HG02885 (cell line): ENCODE measurements at regions not wholly inside any gene's neighbourhood (a gene's known extent, or its start where the extent isn't known, plus 50 kb on each side); places are given as distances from the start of the nearest gene placed in this dataset.

Experiments
- ATAC-seq: cut with Tn5 transposase; IDR thresholded peaks from one replicate; pipeline ENCODE4 v1.9.1; 2021; ENCODE audit warnings: mild to moderate bottlenecking; ENCODE audit not compliant: unreplicated experiment, poor library complexity

- ATAC-seq: no peak
Measured at GRCh38 chr7:35508623-35509400, 186.1 kb downstream of the HERPUD2 start.

- no peak for ATAC-seq
Measured at GRCh38 chr7:35505066-35505465, 189.9 kb downstream of the HERPUD2 start.

GRCh38 chr7:35504365-35504764 lies 190.6 kb downstream of the HERPUD2 start:
- ATAC-seq: no peak

DNA sequence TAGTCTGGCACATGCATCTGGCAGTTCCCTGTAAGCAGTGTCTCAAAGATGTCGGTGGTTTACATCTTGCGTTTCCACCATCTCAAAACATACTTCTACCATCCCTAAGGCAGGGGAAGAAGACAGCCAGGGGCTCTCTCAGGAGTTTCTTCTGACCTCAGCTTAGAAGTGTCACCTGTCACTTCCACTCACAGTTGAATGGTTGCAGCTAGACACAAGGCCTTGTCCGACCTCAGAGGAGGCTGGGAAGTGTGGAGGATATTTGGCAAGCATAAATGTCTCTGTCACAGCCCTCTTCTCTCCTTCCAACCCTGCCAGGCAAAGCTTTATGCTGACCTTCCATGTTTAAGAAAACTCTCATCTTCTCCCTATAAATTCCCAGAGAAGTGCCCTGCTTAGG lies 193.3 kb downstream of the HERPUD2 start:
- ATAC-seq: no peak

DNA sequence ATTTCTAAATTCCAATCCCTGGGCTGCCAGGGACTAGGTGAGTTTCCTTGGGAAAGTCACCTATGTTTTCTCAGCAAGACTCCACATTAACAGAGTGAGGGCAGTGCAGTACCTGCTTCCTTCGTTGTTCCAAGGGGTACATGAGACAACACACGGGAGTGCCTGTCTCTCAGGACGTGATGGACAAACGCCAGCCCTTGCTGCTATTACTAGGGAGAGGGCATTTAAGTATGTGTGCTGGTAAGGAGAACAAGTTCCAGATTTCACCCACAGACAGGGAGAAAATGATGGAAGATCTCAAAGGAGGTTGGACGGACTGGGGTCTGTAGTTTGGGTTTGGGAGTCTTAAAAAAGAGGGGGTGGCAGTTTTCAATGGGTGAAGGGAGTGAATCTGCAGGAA lies 195.7 kb downstream of the HERPUD2 start:
- no peak for ATAC-seq

DNA sequence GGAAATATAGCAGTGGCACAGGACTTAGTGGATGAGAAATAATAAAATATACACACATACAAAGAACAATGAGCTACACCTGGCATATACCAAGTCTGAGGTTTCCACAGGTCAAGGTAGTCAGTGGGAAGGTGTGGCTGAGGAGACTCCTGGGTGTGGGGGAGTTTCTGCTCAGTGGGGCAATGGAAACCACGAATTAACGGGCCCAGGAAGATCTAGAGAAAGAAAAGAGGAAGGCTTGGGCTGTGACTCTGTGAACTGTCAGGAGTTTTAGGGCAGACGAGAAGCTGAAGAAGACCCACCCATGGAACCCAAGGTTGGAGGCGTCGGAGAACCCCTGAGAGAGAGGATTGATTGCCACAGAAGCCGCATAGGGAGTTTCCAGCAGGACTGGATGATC lies 196.5 kb downstream of the HERPUD2 start:
- ATAC-seq: no peak

DNA sequence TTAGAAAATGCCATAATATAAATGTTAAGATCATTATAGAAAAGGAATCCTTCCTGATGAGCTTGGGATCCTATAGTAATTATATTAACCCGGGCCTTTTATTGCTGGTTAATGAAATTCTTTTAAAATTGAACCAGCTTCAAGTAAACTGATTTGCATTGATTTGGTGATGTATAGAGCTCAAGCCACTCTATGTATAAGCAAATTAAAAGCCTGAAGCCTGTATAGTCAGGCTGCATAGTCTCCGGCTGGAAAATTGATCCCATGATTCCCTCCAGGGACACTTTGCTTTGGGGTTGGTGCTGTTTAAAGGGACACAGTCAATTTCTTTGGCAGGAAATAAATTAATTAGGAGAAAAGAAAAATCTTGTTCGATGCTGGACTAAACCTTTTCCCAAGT lies 199.1 kb downstream of the HERPUD2 start:
- ATAC-seq: no peak

DNA sequence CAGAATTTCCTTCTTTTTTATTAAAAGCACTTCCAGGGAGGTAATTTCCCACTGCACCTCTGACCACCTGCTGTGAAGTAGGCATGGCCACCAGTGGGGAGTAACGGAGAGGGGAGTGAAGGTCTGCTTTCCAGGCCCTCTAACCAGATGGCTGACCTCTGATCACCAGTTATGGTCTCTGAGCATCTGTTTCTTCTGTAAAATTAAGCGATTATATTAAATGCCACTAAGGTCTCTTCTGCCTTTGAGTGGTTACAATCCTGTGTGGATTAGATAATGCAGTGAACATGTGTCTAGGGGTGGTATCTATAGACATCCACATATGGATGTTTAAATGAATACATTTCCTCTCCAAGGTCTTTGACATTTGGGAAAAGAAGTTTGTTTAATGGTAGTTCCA lies 199.6 kb downstream of the HERPUD2 start:
- ATAC-seq: no peak

DNA sequence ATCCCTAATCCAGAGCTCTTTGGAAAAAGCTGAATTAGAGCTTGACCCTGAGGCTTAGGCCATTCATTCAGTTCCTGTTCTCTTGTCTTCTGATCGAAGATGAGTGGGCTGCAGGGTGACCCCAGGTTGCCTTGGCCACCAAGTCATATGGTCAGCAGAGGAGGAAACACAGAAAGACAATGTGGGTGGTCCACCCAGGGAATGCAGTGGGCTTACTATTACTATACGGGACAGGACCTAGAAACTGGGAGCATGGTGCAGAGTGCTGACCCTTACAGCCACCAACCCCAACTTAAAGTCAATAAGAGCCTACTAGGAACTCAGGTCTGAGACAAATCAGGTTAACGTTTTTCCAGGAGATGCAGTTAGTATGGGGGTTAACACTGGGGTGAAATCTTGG lies 200.5 kb downstream of the HERPUD2 start:
- ATAC-seq: no peak

DNA sequence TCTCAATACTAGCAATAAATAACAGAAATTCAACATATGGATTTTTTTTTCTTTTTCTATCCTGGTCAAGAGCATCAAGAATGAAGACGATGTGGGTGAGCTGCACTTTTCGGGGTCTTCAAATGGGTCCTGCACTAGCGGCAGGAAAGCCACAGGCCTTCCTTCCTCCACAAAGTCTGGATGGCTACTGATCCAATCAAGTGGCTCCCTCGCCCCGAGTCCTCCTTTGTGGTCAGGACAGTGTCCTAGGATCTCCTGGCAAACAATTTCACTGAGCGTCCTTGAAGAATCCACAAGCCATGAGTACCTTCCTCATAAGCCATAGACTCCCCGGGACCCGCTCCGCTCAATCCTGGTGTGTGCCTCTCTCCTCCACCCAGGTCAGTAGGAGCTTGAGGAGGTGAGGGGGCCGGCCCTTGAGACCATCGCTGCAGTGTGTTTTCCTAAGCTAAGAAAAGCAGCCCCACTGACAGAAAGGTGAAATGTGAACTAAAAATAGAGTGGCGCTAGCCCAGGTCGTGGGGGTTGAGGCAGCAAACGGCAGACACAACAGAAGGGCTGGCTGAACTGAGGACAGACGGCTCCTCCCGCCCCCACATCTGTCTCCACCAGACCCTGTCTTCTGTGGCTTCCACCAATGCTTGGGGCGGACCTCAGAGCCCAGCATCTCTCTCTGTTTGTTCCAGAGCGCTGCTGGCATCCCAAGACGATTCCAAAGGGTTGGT lies 202.3 kb downstream of the HERPUD2 start:
- no peak for ATAC-seq

- ATAC-seq: no peak
Measured at GRCh38 chr7:35491233-35491632, 203.7 kb downstream of the HERPUD2 start.

- ATAC-seq: no peak
Measured at GRCh38 chr7:35487841-35488240, 207.1 kb downstream of the HERPUD2 start.

DNA sequence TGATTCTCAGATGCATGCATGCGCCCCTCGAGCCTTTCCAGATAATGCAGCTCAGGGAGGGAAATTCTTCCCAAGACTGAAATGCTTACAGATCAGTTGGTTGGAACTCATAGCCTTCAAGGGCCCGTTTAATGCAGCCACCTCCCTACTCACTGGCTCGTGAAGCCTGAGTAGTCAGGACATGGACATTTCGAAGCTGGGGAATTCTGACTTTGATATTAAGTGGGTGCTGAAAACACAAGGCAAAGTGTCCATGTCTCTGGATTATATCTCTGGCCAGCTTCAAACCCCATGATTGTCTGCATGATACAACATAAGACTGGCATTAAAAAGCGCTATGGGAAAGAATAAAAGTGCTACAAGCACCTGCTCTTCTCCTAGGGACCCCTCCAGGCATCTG lies 207.5 kb downstream of the HERPUD2 start:
- ATAC-seq: no peak

DNA sequence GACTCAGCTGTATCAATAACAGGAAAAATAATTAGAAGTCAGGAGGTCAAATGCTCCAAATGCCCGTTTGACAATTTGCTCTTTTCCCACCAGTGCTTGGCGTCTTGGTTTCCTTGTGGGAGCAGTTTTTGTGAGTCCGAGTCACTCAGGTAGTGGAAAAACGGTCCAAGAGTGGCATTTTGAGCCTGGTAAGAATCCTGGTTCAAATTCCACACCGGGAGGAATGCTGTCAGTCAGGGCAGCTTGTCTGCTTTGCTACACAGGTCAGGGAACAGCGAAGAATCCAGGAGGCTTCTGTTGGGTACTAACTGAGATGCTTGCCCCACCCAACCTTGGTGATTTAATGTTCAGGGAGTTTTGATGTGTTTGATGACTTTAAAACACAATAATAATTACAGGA lies 209.5 kb downstream of the HERPUD2 start:
- no peak for ATAC-seq

DNA sequence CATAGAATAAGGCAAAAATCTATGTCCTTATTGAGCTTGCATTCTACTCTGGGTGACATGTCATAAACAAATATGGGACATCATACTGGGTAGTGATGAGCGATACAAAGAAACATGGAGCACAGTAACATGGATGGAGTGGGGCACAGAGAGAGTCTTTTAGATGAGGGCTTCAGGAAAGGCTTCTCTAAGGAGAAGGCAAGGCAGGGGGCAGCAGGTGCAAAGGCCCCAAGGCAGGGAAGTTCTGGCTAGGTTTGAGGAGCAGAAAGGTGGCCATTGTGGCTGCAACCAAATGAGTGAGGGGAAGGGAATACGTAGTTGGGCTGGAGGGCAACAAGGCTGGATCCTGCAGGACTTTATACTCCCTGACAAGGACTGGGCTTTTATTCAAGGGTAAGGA lies 211.4 kb downstream of the HERPUD2 start:
- ATAC-seq: no peak

- no peak for ATAC-seq
Measured at GRCh38 chr7:35482231-35482630, 212.7 kb downstream of the HERPUD2 start.

DNA sequence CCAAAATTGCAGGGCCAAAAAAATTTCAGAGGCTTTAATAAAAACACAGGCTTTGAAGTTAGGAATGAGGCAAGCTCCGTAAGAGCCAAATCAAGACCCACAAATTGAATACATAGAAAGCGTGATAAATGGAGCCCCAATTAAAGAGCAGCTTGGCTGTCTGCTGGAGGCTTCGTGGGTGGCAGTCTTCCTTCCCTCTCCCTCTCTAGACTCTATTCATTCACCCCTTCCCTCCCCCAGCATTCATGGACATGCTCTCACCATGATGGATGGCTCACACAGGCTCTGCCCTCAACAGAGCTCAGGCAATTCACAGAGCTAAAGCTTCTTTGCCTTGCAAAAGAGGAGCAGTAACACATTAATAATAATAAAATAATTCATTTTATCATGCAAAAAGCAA lies 214.1 kb downstream of the HERPUD2 start:
- ATAC-seq: no peak

DNA sequence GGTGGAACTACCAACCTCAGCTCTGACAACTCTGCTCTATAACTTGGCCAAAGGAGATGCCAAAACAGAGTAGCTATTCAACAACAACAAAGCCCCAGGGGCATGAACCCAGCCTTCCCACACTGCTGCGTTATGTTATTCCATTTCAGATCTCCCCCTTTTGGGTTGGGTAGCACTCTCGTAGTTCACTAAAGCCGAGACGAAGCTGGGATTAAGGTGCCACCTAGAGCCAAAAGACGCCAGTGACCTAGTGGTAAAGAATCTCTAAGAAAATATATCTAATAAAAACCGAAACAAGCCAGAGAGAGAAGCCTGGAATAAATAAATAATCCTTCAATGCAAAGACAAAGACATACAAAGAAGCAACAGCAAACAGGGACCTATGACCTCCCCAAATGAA lies 217.3 kb downstream of the HERPUD2 start:
- no peak for ATAC-seq

DNA sequence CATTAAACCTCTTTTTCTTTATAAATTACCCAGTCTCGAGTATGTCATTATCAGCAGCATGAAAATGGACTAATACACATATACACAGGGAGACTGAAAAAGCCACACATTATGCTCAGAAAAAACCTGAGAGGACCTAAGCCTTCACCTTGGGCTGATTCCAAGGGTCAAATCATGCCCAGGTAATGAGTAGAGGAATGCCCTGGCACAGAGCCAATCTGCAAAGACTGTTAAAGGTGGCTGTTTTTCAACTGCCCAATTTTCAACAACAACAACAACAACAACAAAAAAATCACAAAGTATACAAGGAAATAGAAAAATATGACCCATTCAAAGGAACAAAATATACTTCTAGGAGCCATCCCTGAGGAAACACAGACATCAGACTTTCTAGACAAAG lies 220.2 kb upstream of the TBX20 start:
- no peak for ATAC-seq

GRCh38 chr7:35468606-35469005 lies 214.7 kb upstream of the TBX20 start:
- no peak for ATAC-seq

- ATAC-seq: no peak
Measured at GRCh38 chr7:35467456-35467978, 213.6 kb upstream of the TBX20 start.
